SK-N-SH (cell line): ENCODE measurements at regions not wholly inside any gene's neighbourhood (a gene's known extent, or its start where the extent isn't known, plus 50 kb on each side); places are given as distances from the start of the nearest gene placed in this dataset.

Experiments used
- CTCF ChIA-PET: fragments of 300-600, 350-600 bp; formaldehyde crosslinking; extraction: SDS; loops from one replicate; lab custom pipeline; 2021; lab: Yijun Ruan, JAX
- POLR2A ChIA-PET: fragments of 350-600 bp; sonication (Branson Sonifier 250); formaldehyde crosslinking; extraction: SDS; loops from one replicate; lab custom pipeline; 2020; ENCODE audit warnings: antibody characterized with exemption, inconsistent platforms; lab: Yijun Ruan, JAX
- DNase-seq: peaks from one replicate; pipeline ENCODE4 v3.0.0; 2012
- H2AFZ ChIP-seq: fragments of 200-600 bp; sonication (generic); 2 replicates; pipeline ENCODE4 v1.8.1; 2016; ENCODE audit warnings: antibody characterized with exemption, mild to moderate bottlenecking, low read depth
- H3F3A ChIP-seq: fragments of 200-600 bp; sonication (generic); replicated peaks from 2 replicates; pipeline ENCODE3; 2016; ENCODE audit warnings: antibody characterized with exemption, mild to moderate bottlenecking; ENCODE audit not compliant: insufficient read depth
- H3K27ac ChIP-seq, 2 experiments: fragments of 200-500 bp in 1 of 2; fragments of 200-600 bp in 1 of 2; sonication (Bioruptor generic) in 1 of 2; sonication (generic), shearing (Covaris generic) in 1 of 2; 2 replicates each; pipeline versions ENCODE4 v1.5.1 to v1.6.1; 2014 to 2016; ENCODE audit warnings: low read depth in 2 of 2, inconsistent platforms in 1 of 2, low read length in 1 of 2, mild to moderate bottlenecking in 1 of 2, mixed read lengths in 1 of 2
- H3K27me3 ChIP-seq: fragments of 200-600 bp; sonication (generic), shearing (Covaris generic); 2 replicates; pipeline ENCODE4 v1.6.1; 2016; ENCODE audit warnings: mixed run types; ENCODE audit not compliant: insufficient read depth
- H3K36me3 ChIP-seq, 2 experiments: fragments of 200-500 bp in 1 of 2; fragments of 200-600 bp in 1 of 2; sonication (Bioruptor generic) in 1 of 2; sonication (generic) in 1 of 2; replicated peaks in 1 of 2; 2 replicates each; pipeline versions ENCODE3 to v1.5.1; 2014 to 2016; ENCODE audit warnings: low read length in 1 of 2, mild to moderate bottlenecking in 1 of 2; ENCODE audit not compliant: insufficient read depth in 2 of 2, control insufficient read depth in 1 of 2
- H3K4me1 ChIP-seq, 2 experiments: fragments of 200-500 bp in 1 of 2; fragments of 200-600 bp in 1 of 2; sonication (Bioruptor generic) in 1 of 2; sonication (generic), shearing (Covaris generic) in 1 of 2; 2 replicates each; pipeline versions ENCODE4 v1.5.1 to v1.6.1; 2014 to 2016; ENCODE audit warnings: low read depth in 1 of 2, low read length in 1 of 2, mixed run types in 1 of 2; ENCODE audit not compliant: insufficient read depth in 2 of 2, control insufficient read depth in 1 of 2
- H3K4me2 ChIP-seq: fragments of 200-600 bp; sonication (generic), shearing (Covaris generic); 2 replicates; pipeline ENCODE4 v1.6.1; 2017; ENCODE audit warnings: mixed run types
- H3K4me3 ChIP-seq, 2 experiments: fragments of 200-500 bp in 1 of 2; fragments of 200-600 bp in 1 of 2; sonication (Bioruptor generic) in 1 of 2; sonication (generic), shearing (Covaris generic) in 1 of 2; 2 replicates each; pipeline versions ENCODE4 v1.5.1 to v1.8.1; 2014 to 2016; ENCODE audit warnings: low read depth in 2 of 2, inconsistent platforms in 1 of 2, low read length in 1 of 2, mild to moderate bottlenecking in 1 of 2, mixed read lengths in 1 of 2, moderate library complexity in 1 of 2
- H3K79me2 ChIP-seq: fragments of 200-600 bp; sonication (generic); 2 replicates; pipeline ENCODE4 v1.8.1; 2017; ENCODE audit warnings: mild to moderate bottlenecking; ENCODE audit not compliant: insufficient read depth
- H3K9ac ChIP-seq: fragments of 200-600 bp; sonication (generic); 2 replicates; pipeline ENCODE4 v1.6.1; 2017; ENCODE audit warnings: mixed run types
- H3K9me2 ChIP-seq: fragments of 200-600 bp; sonication (generic); 2 replicates; pipeline ENCODE4 v1.6.1; 2017; ENCODE audit warnings: mixed run types
- H3K9me3 ChIP-seq: fragments of 200-600 bp; sonication (generic); 2 replicates; pipeline ENCODE4 v1.6.1; 2017; ENCODE audit warnings: mixed run types, mild to moderate bottlenecking, moderate library complexity
- H4K20me1 ChIP-seq: fragments of 200-600 bp; sonication (generic); 2 replicates; pipeline ENCODE4 v1.6.1; 2017; ENCODE audit warnings: mild to moderate bottlenecking, mixed run types; ENCODE audit not compliant: insufficient read depth
- FOSL2 ChIP-seq: IDR thresholded peaks from 2 replicates; pipeline ENCODE4 v1.4.0; 2012; ENCODE audit warnings: low read depth, mild to moderate bottlenecking, moderate library complexity, borderline replicate concordance
- GATA2 ChIP-seq: sonication (generic); formaldehyde crosslinking; IDR thresholded peaks from 2 replicates; pipeline ENCODE4 v1.5.0; 2020; ENCODE audit warnings: mild to moderate bottlenecking, missing genetic modification reagents
- JUND ChIP-seq: IDR thresholded peaks from 2 replicates; pipeline ENCODE4 v1.4.0; 2012
- MEF2A ChIP-seq: IDR thresholded peaks from 2 replicates; pipeline ENCODE4 v1.4.0; 2012; ENCODE audit warnings: low read depth, borderline replicate concordance
- POLR2AphosphoS5 ChIP-seq: IDR thresholded peaks from 2 replicates; pipeline ENCODE4 v1.6.1; 2012; ENCODE audit warnings: low read depth, low read length
- RAD21 ChIP-seq: IDR thresholded peaks from 2 replicates; pipeline ENCODE4 v1.6.1; 2012; ENCODE audit warnings: mild to moderate bottlenecking, low read length
- RCOR1 ChIP-seq: fragments of 150-350 bp; IDR thresholded peaks from 2 replicates; pipeline ENCODE4 v1.6.1; 2017; ENCODE audit warnings: antibody characterized with exemption, low read length
- RXRA ChIP-seq: IDR thresholded peaks from 2 replicates; pipeline ENCODE4 v1.4.0; 2012; ENCODE audit warnings: low read depth, mild to moderate bottlenecking, borderline replicate concordance
- SIN3A ChIP-seq: IDR thresholded peaks from 2 replicates; pipeline ENCODE4 v1.6.1; 2012; ENCODE audit warnings: low read depth, mild to moderate bottlenecking, low read length, moderate library complexity, borderline replicate concordance
- SMC3 ChIP-seq: IDR thresholded peaks from 2 replicates; pipeline ENCODE4 v1.6.1; 2012; ENCODE audit warnings: low read depth, low read length, improper control_type of control experiment
- TAF1 ChIP-seq: IDR thresholded peaks from 2 replicates; pipeline ENCODE4 v1.6.1; 2012; ENCODE audit warnings: low read depth, mild to moderate bottlenecking, low read length, moderate library complexity, borderline replicate concordance
- TCF12 ChIP-seq: IDR thresholded peaks from 2 replicates; pipeline ENCODE4 v1.4.0; 2012
- TEAD4 ChIP-seq: IDR thresholded peaks from 2 replicates; pipeline ENCODE4 v1.4.0; 2012; ENCODE audit warnings: mild to moderate bottlenecking, borderline replicate concordance; ENCODE audit not compliant: insufficient read depth
- WGBS: methylation state at CpG from one replicate; pipeline ENCODE4 v1.1.6; 2017; ENCODE audit warnings: low lambda C conversion rate; 5-methylcytosine and 5-hydroxymethylcytosine counted together
- TF ChIP-seq, protein P1 (sequence below): IDR thresholded peaks from 2 replicates; pipeline ENCODE4 v1.6.1; 2012; ENCODE audit warnings: mild to moderate bottlenecking, low read depth, low read length, moderate library complexity
- TF ChIP-seq, protein P2 (sequence below): fragments of 200-600 bp; sonication (generic); IDR thresholded peaks from 2 replicates; pipeline ENCODE4 v1.6.1; 2017; ENCODE audit warnings: antibody characterized with exemption, mild to moderate bottlenecking, moderate library complexity

GRCh38 chr9:79057576-79057975 lies 514.2 kb upstream of the TLE4 start (continued):
- TF ChIP-seq TAF1 (no peak), RAD21 (no peak), JUND (no peak)

DNA sequence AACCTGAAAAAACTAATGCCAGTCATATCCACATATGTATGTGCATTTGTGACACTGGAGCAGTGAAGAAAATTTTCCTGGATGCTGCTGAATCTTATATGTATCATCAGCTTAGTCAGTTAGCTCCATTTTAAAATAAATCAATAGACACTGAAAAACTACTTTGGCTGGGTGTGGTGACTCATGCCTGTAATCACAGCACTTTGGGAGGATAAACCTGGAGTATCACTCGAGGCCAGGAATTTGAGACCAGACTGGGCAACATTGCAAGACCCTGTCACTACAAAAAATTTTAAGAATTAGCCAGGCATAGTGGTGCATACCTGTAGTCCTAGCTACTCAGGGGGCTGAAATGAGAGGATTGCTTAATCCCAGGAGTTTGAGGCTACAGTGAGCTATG lies 511.0 kb upstream of the TLE4 start:
- Histone ChIP-seq H4K20me1 (no peaks in the 10 kb centered on the region), H3K9me3 (no peaks in the 10 kb centered on the region), H3K4me1 (no peaks in the 10 kb centered on the region), H3K27me3 (no peaks in the 10 kb centered on the region), H3K4me3 (no peak overlapping the region), H3K79me2 (no peaks in the 10 kb centered on the region), H3F3A (no peaks in the 10 kb centered on the region), H3K9ac (no peak overlapping the region), H3K4me2 (no peak overlapping the region), H3K27ac (no peak overlapping the region), H3K36me3 (no peaks in the 10 kb centered on the region), H2AFZ (no peak overlapping the region), H3K9me2 (no peaks in the 10 kb centered on the region)
- 7% methylated on average over 1 of the region's 1 CpG for WGBS
- ChIA-PET POLR2A (no interaction called here), CTCF (interaction anchor here (1.8 kb wide), 1 partner anchor 14 kb away, joined by 6 read pairs; no protein-coding TSS in a partner anchor)
- DNase-seq = no peak
- TF ChIP-seq FOSL2 = peak; percentile 4; the same call in 1 of the 2 replicates
- no peak for TF ChIP-seq POLR2AphosphoS5

GRCh38 chr9:79061752-79062616 lies 509.8 kb upstream of the TLE4 start:
- CTCF ChIA-PET = interaction anchor here (1.8 kb wide), 1 partner anchor 15 kb away, joined by 6 read pairs; no protein-coding TSS in a partner anchor
- TF ChIP-seq, protein P1, sequence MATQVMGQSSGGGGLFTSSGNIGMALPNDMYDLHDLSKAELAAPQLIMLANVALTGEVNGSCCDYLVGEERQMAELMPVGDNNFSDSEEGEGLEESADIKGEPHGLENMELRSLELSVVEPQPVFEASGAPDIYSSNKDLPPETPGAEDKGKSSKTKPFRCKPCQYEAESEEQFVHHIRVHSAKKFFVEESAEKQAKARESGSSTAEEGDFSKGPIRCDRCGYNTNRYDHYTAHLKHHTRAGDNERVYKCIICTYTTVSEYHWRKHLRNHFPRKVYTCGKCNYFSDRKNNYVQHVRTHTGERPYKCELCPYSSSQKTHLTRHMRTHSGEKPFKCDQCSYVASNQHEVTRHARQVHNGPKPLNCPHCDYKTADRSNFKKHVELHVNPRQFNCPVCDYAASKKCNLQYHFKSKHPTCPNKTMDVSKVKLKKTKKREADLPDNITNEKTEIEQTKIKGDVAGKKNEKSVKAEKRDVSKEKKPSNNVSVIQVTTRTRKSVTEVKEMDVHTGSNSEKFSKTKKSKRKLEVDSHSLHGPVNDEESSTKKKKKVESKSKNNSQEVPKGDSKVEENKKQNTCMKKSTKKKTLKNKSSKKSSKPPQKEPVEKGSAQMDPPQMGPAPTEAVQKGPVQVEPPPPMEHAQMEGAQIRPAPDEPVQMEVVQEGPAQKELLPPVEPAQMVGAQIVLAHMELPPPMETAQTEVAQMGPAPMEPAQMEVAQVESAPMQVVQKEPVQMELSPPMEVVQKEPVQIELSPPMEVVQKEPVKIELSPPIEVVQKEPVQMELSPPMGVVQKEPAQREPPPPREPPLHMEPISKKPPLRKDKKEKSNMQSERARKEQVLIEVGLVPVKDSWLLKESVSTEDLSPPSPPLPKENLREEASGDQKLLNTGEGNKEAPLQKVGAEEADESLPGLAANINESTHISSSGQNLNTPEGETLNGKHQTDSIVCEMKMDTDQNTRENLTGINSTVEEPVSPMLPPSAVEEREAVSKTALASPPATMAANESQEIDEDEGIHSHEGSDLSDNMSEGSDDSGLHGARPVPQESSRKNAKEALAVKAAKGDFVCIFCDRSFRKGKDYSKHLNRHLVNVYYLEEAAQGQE = no peak
- TF ChIP-seq POLR2AphosphoS5 (no peak), TCF12 (no peak), RXRA (no peak), GATA2 (CRISPR knock-in tag) (no peak), RCOR1 (no peak), TAF1 (no peak), TEAD4 (no peak), RAD21 (no peak), MEF2A (no peak), SIN3A (no peak), SMC3 (no peak), JUND (no peak)
- TF ChIP-seq, protein P2, sequence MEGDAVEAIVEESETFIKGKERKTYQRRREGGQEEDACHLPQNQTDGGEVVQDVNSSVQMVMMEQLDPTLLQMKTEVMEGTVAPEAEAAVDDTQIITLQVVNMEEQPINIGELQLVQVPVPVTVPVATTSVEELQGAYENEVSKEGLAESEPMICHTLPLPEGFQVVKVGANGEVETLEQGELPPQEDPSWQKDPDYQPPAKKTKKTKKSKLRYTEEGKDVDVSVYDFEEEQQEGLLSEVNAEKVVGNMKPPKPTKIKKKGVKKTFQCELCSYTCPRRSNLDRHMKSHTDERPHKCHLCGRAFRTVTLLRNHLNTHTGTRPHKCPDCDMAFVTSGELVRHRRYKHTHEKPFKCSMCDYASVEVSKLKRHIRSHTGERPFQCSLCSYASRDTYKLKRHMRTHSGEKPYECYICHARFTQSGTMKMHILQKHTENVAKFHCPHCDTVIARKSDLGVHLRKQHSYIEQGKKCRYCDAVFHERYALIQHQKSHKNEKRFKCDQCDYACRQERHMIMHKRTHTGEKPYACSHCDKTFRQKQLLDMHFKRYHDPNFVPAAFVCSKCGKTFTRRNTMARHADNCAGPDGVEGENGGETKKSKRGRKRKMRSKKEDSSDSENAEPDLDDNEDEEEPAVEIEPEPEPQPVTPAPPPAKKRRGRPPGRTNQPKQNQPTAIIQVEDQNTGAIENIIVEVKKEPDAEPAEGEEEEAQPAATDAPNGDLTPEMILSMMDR = no peak
- Histone ChIP-seq H2AFZ (no peak overlapping the region), H3K4me3 (no peak overlapping the region), H3K9me2 (no peaks in the 10 kb centered on the region), H3K36me3 (no peaks in the 10 kb centered on the region), H3K4me2 (no peak overlapping the region), H3K79me2 (no peaks in the 10 kb centered on the region), H4K20me1 (no peaks in the 10 kb centered on the region), H3K4me1 (no peaks in the 10 kb centered on the region), H3K9me3 (no peaks in the 10 kb centered on the region), H3K27me3 (no peaks in the 10 kb centered on the region), H3K9ac (no peak overlapping the region), H3K27ac (no peak overlapping the region), H3F3A (no peaks in the 10 kb centered on the region)
- POLR2A ChIA-PET = no interaction called here
- WGBS = 83% methylated on average over 7 of the region's 7 CpGs
- no peak for DNase-seq
